ENCODE measurements at regions not wholly inside any gene's neighbourhood (a gene's known extent, or its start where the extent isn't known, plus 50 kb on each side); places are given as distances from the start of the nearest gene placed in this dataset.
"Not testable (repeated sequence)": the region's sequence is repeated elsewhere in the genome, so short reads cannot be mapped to it uniquely, and the experiment has no call there.

DNA sequence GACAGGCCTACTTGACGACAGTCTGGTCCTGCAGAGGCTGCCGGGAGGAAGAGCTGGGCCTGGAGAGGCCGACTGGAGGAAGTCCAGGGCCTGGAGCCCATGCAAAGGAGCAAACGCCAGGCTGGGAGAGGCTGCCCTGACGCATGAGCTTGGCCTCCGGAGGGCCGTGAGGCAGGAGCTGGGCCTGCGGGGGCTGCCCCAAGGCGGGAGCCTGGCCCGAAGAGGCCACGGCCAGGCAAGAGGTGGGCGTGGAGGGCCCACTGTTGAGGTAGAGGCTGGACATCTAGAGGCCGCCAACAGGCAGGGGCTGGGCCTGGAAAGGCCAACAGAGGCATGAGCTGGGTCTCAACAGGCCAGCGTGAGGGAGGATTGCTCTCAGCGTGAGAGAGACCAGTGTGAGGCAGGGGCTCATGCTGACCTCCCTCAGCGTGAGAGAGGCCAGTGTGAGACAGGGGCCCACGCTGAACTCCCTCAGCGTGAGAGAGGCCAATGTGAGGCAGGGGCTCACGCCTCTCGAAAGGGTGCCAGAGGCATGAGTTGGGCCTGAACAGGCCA lies 320.6 kb downstream of the ZNF479 start:
- not testable (repeated sequence) for H3K4me1 ChIP-seq, H3K9ac ChIP-seq, H3K4me3 ChIP-seq, H3K4me2 ChIP-seq, H4K20me1 ChIP-seq, H3K36me3 ChIP-seq, H3K27me3 ChIP-seq, H3K27ac ChIP-seq
- H3K9me3 ChIP-seq (replicated peaks in 1 of 11), result peaks cover 22 to 32% (median 29%) of the 10 kb centered on the region in 11 experiments

DNA sequence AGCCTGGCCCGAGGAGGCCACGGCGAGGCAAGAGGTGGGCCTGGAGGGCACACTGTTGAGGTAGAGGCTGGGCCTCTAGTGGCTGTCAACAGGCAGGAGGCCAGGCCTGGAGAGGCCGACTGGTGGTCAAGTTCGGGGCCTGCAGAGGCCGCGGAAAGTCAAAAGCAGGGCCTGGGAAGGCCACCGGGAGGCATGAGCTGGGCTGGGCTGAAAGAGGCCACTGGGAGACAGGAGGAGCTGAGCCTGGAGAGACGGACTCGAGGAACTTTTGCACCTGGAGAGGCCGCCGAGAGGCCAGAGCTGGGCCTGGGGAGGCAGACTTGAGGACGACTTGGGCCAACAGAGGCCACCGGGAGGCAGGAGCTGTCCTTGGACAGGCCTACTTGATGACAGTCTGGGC lies 321.2 kb downstream of the ZNF479 start:
- TF ChIP-seq Cebpa-rat (IDR thresholded peaks at IDR 0.05), result no peak

DNA sequence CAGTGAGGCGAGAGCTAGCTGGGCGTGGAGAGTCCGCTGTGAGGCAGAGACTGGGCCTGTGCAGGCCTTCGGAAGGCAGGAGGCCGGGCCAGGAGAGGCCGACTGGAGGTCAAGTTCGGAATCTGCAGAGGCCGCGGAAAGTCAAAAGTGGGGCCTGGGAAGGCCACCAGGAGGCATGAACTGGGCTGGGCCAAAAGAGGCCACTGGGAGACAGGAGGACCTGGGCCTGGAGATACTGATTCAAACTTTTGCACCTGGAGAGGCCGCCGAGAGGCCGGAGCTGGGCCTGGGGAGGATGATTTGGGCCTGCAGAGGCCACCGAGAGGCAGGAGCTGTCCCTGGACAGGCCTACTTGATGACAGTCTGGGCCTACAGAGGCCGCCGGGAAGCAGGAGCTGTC lies 321.8 kb downstream of the ZNF479 start:
- Histone ChIP-seq H3K4me3 (no peak overlapping the region), H3K9me3 (replicated peaks in 1 of 11) (peaks cover 22 to 36% (median 29%) of the 10 kb centered on the region in 11 experiments), H4K20me1 (no peaks in the 10 kb centered on the region), H3K4me2 (no peak overlapping the region), H3K27me3 (no peaks in the 10 kb centered on the region), H3K36me3 (no peaks in the 10 kb centered on the region), H3K4me1 (no peaks in the 10 kb centered on the region), H3K9ac (no peak overlapping the region), H3K27ac (no peak overlapping the region)
- no peak for TF ChIP-seq Cebpa-rat (IDR thresholded peaks at IDR 0.05)

More for the DNA sequence above, 321.2 kb downstream of the ZNF479 start:
- no peak overlapping the region for H3K4me3 ChIP-seq
- H3K36me3 ChIP-seq, result no peaks in the 10 kb centered on the region
- H3K9ac ChIP-seq, result no peak overlapping the region
- H3K9me3 ChIP-seq (replicated peaks in 1 of 11), result peaks cover 22 to 33% (median 29%) of the 10 kb centered on the region in 11 experiments
- no peaks in the 10 kb centered on the region for H4K20me1 ChIP-seq
- H3K27me3 ChIP-seq, result no peaks in the 10 kb centered on the region
- H3K27ac ChIP-seq, result no peak overlapping the region
- H3K4me1 ChIP-seq, result no peaks in the 10 kb centered on the region
- H3K4me2 ChIP-seq, result no peak overlapping the region

DNA sequence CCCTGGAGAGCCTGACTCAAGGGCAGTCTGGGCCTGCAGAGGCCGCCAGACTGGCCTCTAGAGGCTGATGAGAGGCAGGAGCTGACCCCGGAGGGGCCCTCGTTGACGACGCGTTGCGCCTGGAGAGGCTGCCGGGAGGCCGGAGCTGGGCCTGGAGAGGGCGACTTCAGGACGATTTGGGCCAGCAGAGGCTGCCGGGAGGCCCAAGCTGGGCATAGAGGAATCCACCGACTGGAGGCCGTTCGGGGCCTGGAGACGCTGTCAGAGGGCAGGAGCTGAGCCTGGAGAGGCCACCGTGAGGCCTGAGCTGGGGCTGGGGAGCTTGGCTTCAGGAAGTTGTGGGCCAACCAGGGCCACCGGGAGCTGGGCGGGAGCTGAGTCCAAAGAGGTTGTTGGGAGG lies 322.5 kb downstream of the ZNF479 start:
- H3K9me3 ChIP-seq (replicated peaks in 1 of 11), result peaks cover 22 to 36% (median 30%) of the 10 kb centered on the region in 11 experiments
- H3K4me3 ChIP-seq, H3K27me3 ChIP-seq, H4K20me1 ChIP-seq, H3K36me3 ChIP-seq, H3K9ac ChIP-seq, H3K4me2 ChIP-seq, H3K27ac ChIP-seq, H3K4me1 ChIP-seq: not testable (repeated sequence)

DNA sequence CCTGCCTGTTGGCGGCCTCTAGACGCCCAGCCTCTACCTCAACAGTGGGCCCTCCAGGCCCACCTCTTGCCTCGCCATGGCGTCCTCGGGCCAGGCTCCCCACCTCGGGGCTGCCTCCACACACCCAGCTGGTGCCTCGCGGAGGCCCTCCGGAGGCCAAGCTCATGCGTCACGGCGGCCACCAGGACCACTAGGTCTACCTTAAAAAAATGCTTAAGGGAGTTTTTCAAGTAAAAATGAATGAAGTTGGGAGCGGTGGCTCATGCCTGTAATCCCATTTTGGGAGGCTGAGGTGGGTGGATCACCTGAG lies 327.5 kb downstream of the ZNF479 start:
- H3K27ac ChIP-seq, H3K36me3 ChIP-seq, H3K4me3 ChIP-seq, H3K27me3 ChIP-seq, H4K20me1 ChIP-seq, H3K9ac ChIP-seq, H3K4me1 ChIP-seq, H3K4me2 ChIP-seq: not testable (repeated sequence)
- peaks cover 10 to 29% (median 23%) of the 10 kb centered on the region in 11 experiments; a peak in 21 of 22 replicates for H3K9me3 ChIP-seq (replicated peaks in 1 of 11)

DNA sequence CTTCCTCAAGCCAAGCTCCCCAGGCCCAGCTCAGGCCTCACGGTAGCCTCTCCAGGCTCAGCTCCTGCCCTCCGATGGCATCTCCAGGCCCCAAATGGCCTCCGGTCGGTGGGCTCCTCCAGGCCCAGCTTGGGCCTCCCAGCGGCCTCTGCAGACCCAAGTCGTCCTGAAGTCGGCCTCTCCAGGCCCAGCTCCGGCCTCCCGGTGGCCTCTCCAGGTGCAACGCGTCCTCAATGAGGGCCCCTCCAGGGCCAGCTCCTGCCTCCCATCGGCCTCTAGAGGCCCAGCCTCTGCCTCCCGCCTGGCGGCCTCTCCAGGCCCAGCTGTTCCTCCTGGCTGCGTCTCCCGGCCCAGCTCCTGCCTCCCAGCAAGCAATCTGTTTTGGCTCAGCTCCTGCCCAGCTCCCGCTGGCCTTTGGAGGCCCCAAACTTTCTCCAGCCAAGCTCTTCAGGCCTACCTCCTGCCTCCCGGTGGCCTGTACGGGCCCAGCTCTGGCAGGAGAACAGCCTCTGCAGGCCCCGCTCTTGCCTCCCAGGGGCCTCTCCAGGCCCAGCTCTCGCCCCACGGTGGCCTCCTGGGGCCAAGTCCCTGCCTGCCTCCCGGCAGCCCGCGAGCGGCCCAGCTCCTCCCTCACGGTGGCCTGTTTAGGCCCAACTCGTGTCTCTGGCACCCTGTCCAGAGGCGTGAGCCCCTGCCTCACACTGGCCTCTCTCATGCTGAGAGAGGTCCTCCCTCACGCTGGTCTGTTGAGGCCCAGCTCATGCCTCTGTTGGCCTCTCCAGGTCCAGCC lies 328.1 kb downstream of the ZNF479 start:
- H3K4me3 ChIP-seq, H3K36me3 ChIP-seq, H3K27ac ChIP-seq, H3K4me1 ChIP-seq, H3K27me3 ChIP-seq, H4K20me1 ChIP-seq, H3K9ac ChIP-seq, H3K4me2 ChIP-seq: not testable (repeated sequence)
- H3K9me3 ChIP-seq (replicated peaks in 1 of 11), result peaks cover 4 to 23% (median 18%) of the 10 kb centered on the region in 11 experiments; a peak in 18 of 22 replicates

DNA sequence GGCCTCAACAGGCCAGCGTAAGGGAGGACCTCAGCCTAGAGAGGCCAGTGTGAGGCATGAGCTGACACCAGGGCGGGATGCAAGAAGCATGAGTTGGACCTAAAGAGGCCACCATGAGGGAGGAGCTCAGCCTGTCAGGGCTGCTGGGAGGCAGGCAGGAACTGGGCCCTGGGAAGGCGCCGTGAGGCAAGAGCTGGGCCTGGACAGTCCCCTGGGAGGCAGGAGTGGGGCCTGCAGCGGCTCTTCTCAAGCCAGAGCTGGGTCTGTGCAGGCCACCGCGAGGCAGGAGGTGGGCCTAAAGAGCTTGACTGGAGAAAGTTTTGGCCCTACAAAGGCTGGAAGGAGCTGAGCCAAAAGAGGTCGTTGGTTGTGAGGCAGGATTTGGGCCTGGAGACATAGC lies 328.9 kb downstream of the ZNF479 start:
- H3K4me2 ChIP-seq, H3K4me1 ChIP-seq, H3K27ac ChIP-seq, H4K20me1 ChIP-seq, H3K4me3 ChIP-seq, H3K27me3 ChIP-seq, H3K36me3 ChIP-seq, H3K9ac ChIP-seq: not testable (repeated sequence)
- H3K9me3 ChIP-seq (replicated peaks in 1 of 11), result peaks cover 8 to 24% (median 17%) of the 10 kb centered on the region in 11 experiments; a peak in 18 of 22 replicates

DNA sequence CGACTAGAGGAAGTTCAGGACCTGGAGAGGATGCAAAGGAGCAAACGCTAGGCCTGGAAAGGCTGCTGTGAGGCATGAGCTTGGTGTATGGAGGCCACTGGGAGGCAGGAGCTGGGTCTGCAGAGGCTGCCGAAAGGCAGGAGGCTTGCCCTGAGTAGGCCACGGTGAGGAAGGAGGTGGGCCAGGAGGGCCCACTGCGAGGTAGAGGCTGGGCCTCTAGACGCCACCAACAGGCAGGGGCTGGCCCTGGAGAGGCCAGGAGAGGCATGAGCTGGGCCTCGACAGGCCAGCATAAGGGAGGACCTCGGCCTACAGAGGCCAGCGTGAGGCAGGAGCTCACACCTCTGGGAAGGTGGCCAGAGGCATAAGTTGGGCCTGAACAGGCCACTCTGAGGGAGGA lies 330.0 kb downstream of the ZNF479 start:
- H3K27me3 ChIP-seq, H3K36me3 ChIP-seq: not testable (repeated sequence)

DNA sequence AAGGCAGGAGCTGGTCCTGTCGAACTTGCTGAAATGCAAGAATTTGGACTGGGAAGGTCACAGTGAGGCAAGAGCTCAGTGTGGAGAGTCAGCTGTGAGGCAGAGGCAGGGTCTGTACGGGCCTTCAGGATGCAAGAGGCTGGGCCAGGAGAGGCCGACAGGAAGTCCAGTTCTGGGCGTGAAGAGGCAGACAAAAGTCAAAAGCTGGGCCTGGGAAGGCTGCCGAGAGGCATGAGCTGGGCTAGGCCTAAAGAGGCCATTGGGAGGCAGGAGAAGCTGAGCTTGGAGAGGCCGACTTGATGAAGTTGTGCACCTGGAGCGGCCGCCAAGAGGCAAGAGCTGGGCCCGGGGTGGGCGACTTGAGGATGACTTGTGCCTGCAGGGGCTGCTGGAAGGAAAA lies 330.5 kb downstream of the ZNF479 start:
- H3K9ac ChIP-seq, H3K4me3 ChIP-seq, H4K20me1 ChIP-seq, H3K27ac ChIP-seq, H3K27me3 ChIP-seq, H3K4me2 ChIP-seq, H3K4me1 ChIP-seq, H3K36me3 ChIP-seq: not testable (repeated sequence)
- peaks cover 8 to 24% (median 17%) of the 10 kb centered on the region in 11 experiments; a peak in 18 of 22 replicates for H3K9me3 ChIP-seq (replicated peaks in 1 of 11)

More for the DNA sequence above, 330.0 kb downstream of the ZNF479 start:
- H3K9me3 ChIP-seq (replicated peaks in 1 of 11), result peaks cover 8 to 24% (median 17%) of the 10 kb centered on the region in 11 experiments; a peak in 18 of 22 replicates
- H3K27ac ChIP-seq, H4K20me1 ChIP-seq, H3K4me3 ChIP-seq, H3K4me2 ChIP-seq, H3K4me1 ChIP-seq, H3K9ac ChIP-seq: not testable (repeated sequence)

DNA sequence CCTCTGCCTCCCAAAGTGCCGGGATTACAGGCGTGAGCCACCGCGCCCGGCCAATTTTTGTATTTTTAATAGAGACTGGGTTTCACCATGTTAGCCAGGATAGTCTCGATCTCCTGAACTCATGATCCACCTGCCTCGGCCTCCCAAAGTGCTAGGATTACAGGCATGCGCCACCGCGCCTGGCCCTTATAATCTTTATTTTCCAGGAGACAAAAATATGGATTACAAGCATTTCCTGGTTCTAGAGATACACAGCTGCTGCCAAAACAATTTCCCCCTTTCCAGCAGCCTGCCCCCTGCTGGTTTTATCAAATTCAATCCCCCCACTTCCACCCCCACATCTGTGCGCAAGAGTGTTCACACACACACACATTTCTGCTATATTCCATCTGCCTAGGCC lies 333.4 kb downstream of the ZNF479 start:
- H3K4me2 ChIP-seq, result not testable (repeated sequence)

DNA sequence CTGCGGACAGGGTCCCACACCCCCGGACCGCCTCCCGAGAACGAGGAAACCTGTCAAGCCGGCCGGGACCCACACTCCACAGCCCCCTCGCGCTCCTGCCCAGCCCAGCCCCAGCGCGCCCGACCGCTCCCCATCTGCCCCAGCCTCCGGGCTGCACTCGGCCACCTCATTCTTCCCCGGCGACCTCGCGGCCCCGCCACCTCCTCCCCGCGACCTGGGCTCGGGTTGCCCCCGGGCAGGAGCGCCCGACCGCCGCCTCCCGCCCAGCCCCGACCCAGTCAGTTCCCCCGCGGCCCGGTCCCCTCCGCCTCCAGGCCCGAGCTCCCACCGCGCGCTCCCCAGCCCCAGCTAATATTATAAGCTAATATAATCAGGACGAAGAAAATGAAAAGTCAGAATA lies 344.8 kb downstream of the ZNF479 start:
- H3K4me1 ChIP-seq, H3K27me3 ChIP-seq, H3K4me3 ChIP-seq, H3K9ac ChIP-seq, H3K4me2 ChIP-seq, H4K20me1 ChIP-seq, H3K27ac ChIP-seq, H3K36me3 ChIP-seq: not testable (repeated sequence)
- peaks cover 14 to 59% (median 23%) of the 10 kb centered on the region in 11 experiments; a peak in 20 of 22 replicates for H3K9me3 ChIP-seq (replicated peaks in 1 of 11)

More for the DNA sequence above, 333.4 kb downstream of the ZNF479 start:
- H3K36me3 ChIP-seq, H3K27me3 ChIP-seq, H3K4me3 ChIP-seq, H4K20me1 ChIP-seq, H3K9ac ChIP-seq, H3K4me1 ChIP-seq, H3K27ac ChIP-seq: not testable (repeated sequence)
- H3K9me3 ChIP-seq (replicated peaks in 1 of 11), result peaks cover 4 to 19% (median 8%) of the 10 kb centered on the region in 11 experiments; a peak in 16 of 22 replicates
